Caco-2 (cell line): ENCODE measurements at regions not wholly inside any gene's neighbourhood (a gene's known extent, or its start where the extent isn't known, plus 50 kb on each side); places are given as distances from the start of the nearest gene placed in this dataset.

Experiments used
- BruUV-seq: library from RNA; stranded (reverse); fragments of 400-500 nt; replicated peaks from 2 replicates; lab custom pipeline; 2021; lab: Mats Ljungman, UMichigan
- CTCF ChIA-PET: fragments of 300-600 bp; sonication (Branson Sonifier 250); formaldehyde crosslinking; loops from one replicate; lab custom pipeline; 2022; ENCODE audit warnings: antibody characterized with exemption; lab: Charles Lee
- POLR2A ChIA-PET: fragments of 300-600 bp; sonication (Branson Sonifier 250); formaldehyde crosslinking; loops from one replicate; lab custom pipeline; 2022; ENCODE audit warnings: antibody characterized with exemption; lab: Charles Lee
- DNase-seq, 2 experiments: peaks; one replicate each; pipeline versions ENCODE4 v3.0.0 to v3.0.0-alpha.2; 2020 to 2022
- H3K27me3 ChIP-seq: replicated peaks from 2 replicates; pipeline ENCODE4 v1.6.0; 2011; ENCODE audit warnings: low read length; ENCODE audit not compliant: control insufficient read depth, insufficient read depth
- H3K36me3 ChIP-seq: 2 replicates; pipeline ENCODE4 v1.5.1; 2011; ENCODE audit warnings: low read length; ENCODE audit not compliant: control insufficient read depth, insufficient read depth
- H3K4me1 ChIP-seq: fragments of 250-450 bp; sonication (Bioruptor Pico); 2 replicates; pipeline ENCODE4 v1.5.1; 2020; ENCODE audit warnings: mild to moderate bottlenecking
- H3K4me3 ChIP-seq: 2 replicates; pipeline ENCODE4 v1.5.1; 2011; ENCODE audit warnings: low read depth, mild to moderate bottlenecking, control low read depth, low read length
- H3K9me3 ChIP-seq: fragments of 250-450 bp; sonication (Bioruptor Pico); 2 replicates; pipeline ENCODE4 v1.5.1; 2020; ENCODE audit warnings: mild to moderate bottlenecking, moderate library complexity
- H3K27ac Mint-ChIP-seq: one replicate; pipeline ENCODE4 v1.8.0; 2022; ENCODE audit warnings: mixed read lengths; ENCODE audit not compliant: unreplicated experiment
- H3K27me3 Mint-ChIP-seq: one replicate; pipeline ENCODE4 v1.8.0; 2022; ENCODE audit warnings: mixed read lengths; ENCODE audit not compliant: insufficient read depth, unreplicated experiment
- H3K36me3 Mint-ChIP-seq: one replicate; pipeline ENCODE4 v1.8.0; 2022; ENCODE audit warnings: mild to moderate bottlenecking, mixed read lengths; ENCODE audit not compliant: insufficient read depth, unreplicated experiment
- H3K4me1 Mint-ChIP-seq: one replicate; pipeline ENCODE4 v1.8.0; 2022; ENCODE audit warnings: low read depth, mixed read lengths; ENCODE audit not compliant: unreplicated experiment
- H3K4me3 Mint-ChIP-seq: one replicate; pipeline ENCODE4 v1.8.0; 2022; ENCODE audit warnings: mild to moderate bottlenecking, moderate library complexity, mixed read lengths; ENCODE audit not compliant: unreplicated experiment
- H3K9me3 Mint-ChIP-seq: one replicate; pipeline ENCODE4 v1.8.0; 2022; ENCODE audit warnings: mixed read lengths; ENCODE audit not compliant: unreplicated experiment
- CTCF ChIP-seq, 2 experiments: fragments of 200-600 bp in 1 of 2; IDR thresholded peaks; 1 replicate in 1 of 2; 2 replicates in 1 of 2; pipeline versions ENCODE4 v1.5.1 to v1.8.0; 2011 to 2022; ENCODE audit warnings: antibody characterized with exemption in 1 of 2, control low read depth in 1 of 2, inconsistent platforms in 1 of 2, low read depth in 1 of 2, low read length in 1 of 2, mild to moderate bottlenecking in 1 of 2, moderate library complexity in 1 of 2; ENCODE audit not compliant: insufficient read depth in 1 of 2, severe bottlenecking in 1 of 2, unreplicated experiment in 1 of 2
- intact Hi-C: fragments of 100-400 bp; cut with micrococcal nuclease; formaldehyde crosslinking; loops from one replicate; pipeline ENCODE4 v1.10.0; 2022; ENCODE audit not compliant: unreplicated experiment

GRCh38 chr9:107079589-107079988 is 203.5 kb upstream of the RAD23B start:
- no peak for DNase-seq
- no peaks in the 10 kb centered on the region for H3K27me3 ChIP-seq
- no peak overlapping the region for H3K4me3 ChIP-seq
- ChIA-PET POLR2A (no interaction called here), CTCF (interaction anchor here (0.6 kb wide), 1 partner anchor 253 kb away, joined by 3 read pairs; no protein-coding TSS in a partner anchor)
- Mint-ChIP-seq H3K4me3 (no peak overlapping the region), H3K36me3 (no peaks in the 10 kb centered on the region), H3K9me3 (no peaks in the 10 kb centered on the region), H3K4me1 (peaks cover 6% of the 10 kb centered on the region), H3K27ac (no peak overlapping the region), H3K27me3 (no peaks in the 10 kb centered on the region)
- H3K9me3 ChIP-seq = no peaks in the 10 kb centered on the region
- TF ChIP-seq CTCF (IDR thresholded peaks at IDR 0.05; ENCODE audit: insufficient read depth in 1 of 2, low read depth in 1 of 2, low read length in 1 of 2, severe bottlenecking in 1 of 2, unreplicated experiment in 1 of 2) = no peak
- no TSS peak for BruUV-seq
- intact Hi-C loops = loop anchor here (10.0 kb wide), 1 partner anchor 55 kb away; no protein-coding TSS in a partner anchor
- H3K4me1 ChIP-seq = no peaks in the 10 kb centered on the region; the same call in 1 of the 2 replicates
- no peaks in the 10 kb centered on the region for H3K36me3 ChIP-seq

GRCh38 chr9:107080130-107080529 is 202.9 kb upstream of the RAD23B start:
- no peaks in the 10 kb centered on the region for H3K36me3 Mint-ChIP-seq
- POLR2A ChIA-PET = no interaction called here
- intact Hi-C loops = no loop called here

GRCh38 chr9:107086460-107086859 is 196.6 kb upstream of the RAD23B start:
- Mint-ChIP-seq H3K4me1 (peaks cover 6% of the 10 kb centered on the region), H3K27ac (no peak overlapping the region), H3K36me3 (no peaks in the 10 kb centered on the region), H3K4me3 (no peak overlapping the region), H3K27me3 (peaks cover 3% of the 10 kb centered on the region), H3K9me3 (no peaks in the 10 kb centered on the region)
- POLR2A ChIA-PET = no interaction called here
- Histone ChIP-seq H3K27me3 (no peaks in the 10 kb centered on the region), H3K9me3 (peaks cover 8% of the 10 kb centered on the region; the same call in 1 of the 2 replicates), H3K4me1 (no peaks in the 10 kb centered on the region; the same call in 1 of the 2 replicates), H3K36me3 (no peaks in the 10 kb centered on the region), H3K4me3 (no peak overlapping the region)
- intact Hi-C loops = no loop called here
- DNase-seq = no peak
- CTCF ChIA-PET = interaction anchor here (1.0 kb wide), 1 partner anchor 18 kb away, joined by 4 read pairs; no protein-coding TSS in a partner anchor
- TF ChIP-seq CTCF (IDR thresholded peaks at IDR 0.05; ENCODE audit: insufficient read depth in 1 of 2, low read depth in 1 of 2, low read length in 1 of 2, severe bottlenecking in 1 of 2, unreplicated experiment in 1 of 2) = no peak
- no TSS peak for BruUV-seq

More at GRCh38 chr9:107080130-107080529, 202.9 kb upstream of the RAD23B start:
- no peaks in the 10 kb centered on the region; the same call in 1 of the 2 replicates for H3K4me1 ChIP-seq
- BruUV-seq = no TSS peak
- DNase-seq = no peak
- TF ChIP-seq CTCF (IDR thresholded peaks at IDR 0.05; ENCODE audit: insufficient read depth in 1 of 2, low read depth in 1 of 2, low read length in 1 of 2, severe bottlenecking in 1 of 2, unreplicated experiment in 1 of 2) = no peak
- H3K9me3 ChIP-seq = no peaks in the 10 kb centered on the region
- Mint-ChIP-seq H3K9me3 (no peaks in the 10 kb centered on the region), H3K27ac (no peak overlapping the region), H3K4me1 (peaks cover 6% of the 10 kb centered on the region), H3K4me3 (no peak overlapping the region), H3K27me3 (no peaks in the 10 kb centered on the region)
- CTCF ChIA-PET = no interaction called here
- no peaks in the 10 kb centered on the region for H3K36me3 ChIP-seq
- H3K4me3 ChIP-seq = no peak overlapping the region
- H3K27me3 ChIP-seq = no peaks in the 10 kb centered on the region
